ENCODE measurements at regions not wholly inside any gene's neighbourhood (a gene's known extent, or its start where the extent isn't known, plus 50 kb on each side); places are given as distances from the start of the nearest gene placed in this dataset.
"Not testable (repeated sequence)": the region's sequence is repeated elsewhere in the genome, so short reads cannot be mapped to it uniquely, and the experiment has no call there.

DNA sequence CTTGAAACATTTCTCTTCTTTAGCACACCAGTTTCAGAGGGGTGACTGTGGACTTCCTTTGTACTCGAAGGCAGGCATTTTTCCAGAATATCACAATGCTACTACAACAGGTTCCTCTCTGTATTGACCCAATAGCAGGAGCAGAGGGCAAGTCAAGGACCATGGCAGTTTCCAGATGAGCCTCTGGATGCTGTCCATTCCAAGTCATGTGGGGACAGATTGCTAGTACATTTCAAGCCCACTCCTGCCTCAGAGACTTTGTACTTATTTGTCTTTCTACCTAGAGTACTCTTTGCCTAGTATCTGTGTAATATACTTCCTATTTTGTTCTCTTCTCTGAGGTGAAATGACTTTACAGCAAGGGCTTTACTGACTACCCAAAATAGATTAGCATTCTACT is 373.9 kb downstream of the PIK3C3 start:
- H3K4me3 ChIP-seq (ENCODE audit: control insufficient read depth, low read depth, low read length), result no peak overlapping the region
- no peak for DNase-seq (ENCODE audit: low read depth)
- TF ChIP-seq, protein P1, sequence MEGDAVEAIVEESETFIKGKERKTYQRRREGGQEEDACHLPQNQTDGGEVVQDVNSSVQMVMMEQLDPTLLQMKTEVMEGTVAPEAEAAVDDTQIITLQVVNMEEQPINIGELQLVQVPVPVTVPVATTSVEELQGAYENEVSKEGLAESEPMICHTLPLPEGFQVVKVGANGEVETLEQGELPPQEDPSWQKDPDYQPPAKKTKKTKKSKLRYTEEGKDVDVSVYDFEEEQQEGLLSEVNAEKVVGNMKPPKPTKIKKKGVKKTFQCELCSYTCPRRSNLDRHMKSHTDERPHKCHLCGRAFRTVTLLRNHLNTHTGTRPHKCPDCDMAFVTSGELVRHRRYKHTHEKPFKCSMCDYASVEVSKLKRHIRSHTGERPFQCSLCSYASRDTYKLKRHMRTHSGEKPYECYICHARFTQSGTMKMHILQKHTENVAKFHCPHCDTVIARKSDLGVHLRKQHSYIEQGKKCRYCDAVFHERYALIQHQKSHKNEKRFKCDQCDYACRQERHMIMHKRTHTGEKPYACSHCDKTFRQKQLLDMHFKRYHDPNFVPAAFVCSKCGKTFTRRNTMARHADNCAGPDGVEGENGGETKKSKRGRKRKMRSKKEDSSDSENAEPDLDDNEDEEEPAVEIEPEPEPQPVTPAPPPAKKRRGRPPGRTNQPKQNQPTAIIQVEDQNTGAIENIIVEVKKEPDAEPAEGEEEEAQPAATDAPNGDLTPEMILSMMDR (IDR thresholded peaks at IDR 0.05; ENCODE audit: control insufficient read depth, insufficient read depth, low read depth, low read length, missing control alignments), result no peak

DNA sequence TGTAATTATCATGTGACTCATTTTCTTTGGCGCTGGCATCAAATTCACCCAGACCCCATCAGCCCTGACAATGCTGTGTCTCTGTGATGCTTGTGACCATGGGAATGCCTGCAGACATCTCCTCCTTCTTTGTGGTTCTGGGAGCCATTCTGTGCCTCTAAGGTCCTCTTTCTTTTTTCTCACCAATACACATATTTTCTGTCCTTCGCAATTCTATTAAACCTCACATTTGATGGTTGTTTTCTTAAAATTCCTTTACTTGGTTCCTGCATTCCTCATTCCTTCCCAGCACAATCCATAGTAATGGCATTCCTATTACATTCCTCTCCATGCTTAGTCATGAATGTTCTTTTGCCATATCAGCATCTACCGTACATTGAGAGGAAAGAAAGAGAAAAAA is 375.3 kb downstream of the PIK3C3 start:
- DNase-seq (ENCODE audit: low read depth), result no peak
- TF ChIP-seq, protein P1 (IDR thresholded peaks at IDR 0.05; ENCODE audit: control insufficient read depth, insufficient read depth, low read depth, low read length, missing control alignments), result no peak
- H3K4me3 ChIP-seq (ENCODE audit: control insufficient read depth, low read depth, low read length), result no peak overlapping the region

- TF ChIP-seq, protein P1 (IDR thresholded peaks at IDR 0.05; ENCODE audit: control insufficient read depth, insufficient read depth, low read depth, low read length, missing control alignments), result no peak
- no peak for DNase-seq (ENCODE audit: low read depth)
- no peak overlapping the region for H3K4me3 ChIP-seq (ENCODE audit: control insufficient read depth, low read depth, low read length)
Measured at GRCh38 chr18:42333558-42333957, 378.5 kb downstream of the PIK3C3 start.

GRCh38 chr18:42334931-42335330 is 379.9 kb downstream of the PIK3C3 start:
- no peak for DNase-seq (ENCODE audit: low read depth)

DNA sequence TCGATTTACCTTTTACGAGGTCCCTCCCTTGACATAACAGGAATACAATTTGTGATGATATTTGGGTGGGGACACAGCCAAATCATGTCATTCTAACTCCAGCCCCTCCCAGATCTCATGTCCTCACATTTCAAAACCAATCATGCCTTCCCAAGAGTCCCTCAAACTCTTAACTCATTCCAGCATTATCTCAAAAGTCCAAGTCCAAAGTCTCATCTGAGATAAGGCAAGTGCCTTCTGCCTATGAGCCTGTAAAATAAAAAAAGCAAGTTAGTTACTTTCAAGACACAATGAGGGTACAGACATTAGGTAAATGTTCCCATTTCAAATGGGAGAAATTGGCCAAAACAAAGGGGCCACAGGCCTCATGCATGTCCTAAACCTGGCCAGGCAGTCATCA is 381.1 kb downstream of the PIK3C3 start:
- no peak for DNase-seq (ENCODE audit: low read depth)
- no peak overlapping the region for H3K4me3 ChIP-seq (ENCODE audit: control insufficient read depth, low read depth, low read length)
- TF ChIP-seq, protein P1 (IDR thresholded peaks at IDR 0.05; ENCODE audit: control insufficient read depth, insufficient read depth, low read depth, low read length, missing control alignments), result no peak

More at GRCh38 chr18:42334931-42335330, 379.9 kb downstream of the PIK3C3 start:
- TF ChIP-seq, protein P1 (IDR thresholded peaks at IDR 0.05; ENCODE audit: control insufficient read depth, insufficient read depth, low read depth, low read length, missing control alignments), result no peak
- no peak overlapping the region for H3K4me3 ChIP-seq (ENCODE audit: control insufficient read depth, low read depth, low read length)

- DNase-seq (ENCODE audit: low read depth); H3K4me3 ChIP-seq (ENCODE audit: control insufficient read depth, low read depth, low read length): not testable (repeated sequence)
Measured at GRCh38 chr18:42337337-42337736, 382.3 kb downstream of the PIK3C3 start.

- no peak overlapping the region for H3K4me3 ChIP-seq (ENCODE audit: control insufficient read depth, low read depth, low read length)
- no peak for DNase-seq (ENCODE audit: low read depth)
- TF ChIP-seq, protein P1 (IDR thresholded peaks at IDR 0.05; ENCODE audit: control insufficient read depth, insufficient read depth, low read depth, low read length, missing control alignments), result no peak
Measured at GRCh38 chr18:42338683-42339082, 383.6 kb downstream of the PIK3C3 start.

Measured in AG09309 (cell line).